Mucosa of gallbladder (tissue), 1 donor: ENCODE measurements at regions not wholly inside any gene's neighbourhood (a gene's known extent, or its start where the extent isn't known, plus 50 kb on each side); places are given as distances from the start of the nearest gene placed in this dataset.
"Not testable (repeated sequence)": the region's sequence is repeated elsewhere in the genome, so short reads cannot be mapped to it uniquely, and the experiment has no call there.

Experiments used
- DNase-seq: peaks from one replicate; pipeline ENCODE4 v3.0.0-alpha.2; 2020; ENCODE audit warnings: low spot score
- donor health status: DM: no; HTN: no; CAD: no.

DNA sequence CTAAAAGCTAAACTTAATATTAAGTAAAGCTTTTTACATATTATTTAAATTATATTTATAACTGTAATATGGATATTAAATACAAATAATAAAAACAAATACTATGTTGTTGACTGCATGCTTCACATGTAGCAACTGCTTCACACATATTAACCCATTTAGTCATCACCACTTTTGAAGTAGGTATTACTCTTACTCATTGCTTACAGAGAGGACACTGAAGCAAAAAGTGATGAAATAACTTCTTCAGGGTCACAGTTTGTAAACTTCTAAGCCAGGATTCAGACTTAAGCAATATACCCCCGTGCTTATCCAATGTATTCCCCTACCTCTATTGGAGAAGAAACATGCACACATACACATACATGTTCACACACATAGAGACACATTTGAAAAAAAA lies 166.6 kb downstream of the DKK2 start:
- DNase-seq, result no peak

DNA sequence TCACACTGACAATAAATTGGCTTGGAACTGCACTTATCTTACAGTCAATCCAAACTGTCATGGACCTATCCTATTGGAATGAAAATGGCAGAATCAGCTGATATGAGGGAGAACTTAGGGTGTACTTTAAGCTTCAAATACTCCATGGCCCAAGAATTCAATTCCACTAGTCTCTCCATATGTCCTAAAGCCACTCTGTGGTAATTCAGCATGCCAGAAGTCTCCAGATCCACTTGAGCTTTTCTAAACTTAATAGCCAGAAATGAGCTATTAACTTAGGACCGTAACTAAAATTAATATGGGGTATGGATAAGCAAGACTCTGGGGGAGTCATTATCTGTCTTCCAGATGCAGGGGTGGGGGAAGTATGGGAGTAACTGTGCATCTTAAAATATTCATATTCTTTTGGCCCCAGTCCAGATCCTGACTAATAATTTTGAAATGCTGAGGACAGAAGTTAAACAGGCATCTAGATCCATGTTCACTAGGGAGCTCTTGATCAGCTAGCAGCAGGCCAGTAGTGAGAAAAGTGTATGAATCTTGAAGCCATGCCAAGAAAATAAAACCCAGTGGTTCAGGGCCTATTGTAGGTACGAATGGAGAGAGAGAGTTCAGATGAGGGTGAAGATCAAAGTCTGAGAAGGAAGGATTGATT lies 167.6 kb downstream of the DKK2 start:
- no peak for DNase-seq

DNA sequence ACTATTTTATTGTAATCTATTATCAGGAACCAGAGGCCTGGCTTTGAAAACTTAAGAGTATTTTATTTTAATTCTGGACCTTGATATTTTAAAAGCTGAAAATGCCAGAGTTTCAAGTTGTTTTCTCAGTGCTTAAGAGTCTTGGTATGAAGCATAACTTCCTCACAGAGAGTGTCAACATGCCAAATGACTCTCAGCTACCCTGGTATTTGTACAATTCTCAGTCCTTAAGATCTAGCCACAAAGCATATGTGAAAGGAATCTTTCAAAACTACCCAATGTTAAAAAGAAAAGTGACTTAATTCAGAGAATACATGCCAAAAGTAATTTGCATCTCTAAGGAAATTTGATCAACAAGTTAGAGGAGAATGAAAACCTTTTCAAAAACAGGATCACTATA lies 171.9 kb downstream of the DKK2 start:
- no peak for DNase-seq

DNA sequence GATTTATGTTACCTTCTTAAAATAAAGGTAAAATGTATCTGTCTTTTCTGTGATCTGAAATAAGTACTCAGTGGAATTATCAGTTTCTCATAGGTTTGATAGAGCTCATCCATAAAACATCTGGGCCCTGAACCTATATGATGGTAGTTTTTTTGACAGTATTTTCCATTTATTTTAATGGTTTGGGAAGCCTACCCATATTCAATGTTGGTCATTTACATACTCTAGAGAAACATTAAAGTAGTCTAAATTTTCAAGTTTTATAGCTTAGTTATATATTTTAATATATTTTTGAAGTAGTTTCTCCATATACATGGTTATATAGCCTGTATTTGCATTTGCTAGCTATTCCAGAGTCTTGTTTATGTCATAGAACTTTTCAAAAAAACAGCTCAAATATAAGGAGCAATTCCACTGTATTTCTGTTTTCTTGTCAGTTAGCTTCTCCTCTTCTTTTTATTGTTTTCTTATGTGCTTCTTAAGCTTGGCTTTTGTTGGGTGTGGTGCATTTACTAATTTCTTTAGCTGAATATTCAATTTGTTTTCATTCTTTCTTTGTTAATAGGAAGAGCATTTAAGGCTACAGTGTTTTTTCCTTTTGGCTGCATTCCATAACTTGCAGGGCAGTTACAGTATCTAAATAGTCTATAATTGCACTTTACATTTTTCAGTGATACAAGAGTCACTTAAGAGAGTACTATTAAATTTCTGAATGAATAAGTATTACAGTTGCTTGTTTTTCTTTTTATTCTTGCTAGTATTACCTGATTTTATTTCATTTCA lies 181.4 kb downstream of the DKK2 start:
- no peak for DNase-seq

DNA sequence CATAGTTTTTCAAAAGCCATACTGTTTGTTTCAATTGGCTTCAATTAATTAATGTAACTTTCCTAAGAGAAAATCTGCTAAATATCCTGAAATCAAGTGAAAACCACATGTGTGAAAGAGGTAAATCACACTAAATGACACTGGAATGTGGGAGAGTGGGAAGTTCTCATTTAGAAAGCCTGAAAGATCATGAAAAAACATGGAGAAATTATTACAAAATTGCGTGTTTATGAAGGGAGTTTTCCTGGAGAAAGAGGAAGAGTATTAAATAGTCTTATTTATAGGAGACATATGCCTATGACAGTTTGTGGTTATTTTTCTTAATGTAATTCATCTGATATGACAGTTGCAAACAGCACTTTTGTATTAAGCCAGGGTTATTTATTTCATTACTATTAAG lies 183.7 kb downstream of the DKK2 start:
- DNase-seq, result no peak

DNA sequence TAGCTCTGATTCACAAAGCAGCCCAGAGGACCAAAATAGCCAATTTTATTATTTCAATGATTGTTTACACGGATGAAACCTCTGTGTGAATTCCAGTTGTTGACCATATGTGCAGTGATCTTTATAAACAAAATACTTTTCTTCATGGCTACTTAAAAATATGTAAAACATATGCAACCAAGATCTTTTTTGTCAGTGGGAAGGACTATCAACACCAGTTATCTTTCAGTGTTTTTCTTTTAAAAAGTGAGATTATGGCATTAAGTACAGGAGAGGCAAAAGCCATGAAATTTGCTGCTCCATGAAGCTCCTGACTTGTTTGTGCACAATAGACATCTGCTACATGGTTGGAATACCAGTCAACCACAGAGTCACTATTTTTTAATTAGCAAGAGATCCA lies 184.4 kb downstream of the DKK2 start:
- DNase-seq, result no peak

DNA sequence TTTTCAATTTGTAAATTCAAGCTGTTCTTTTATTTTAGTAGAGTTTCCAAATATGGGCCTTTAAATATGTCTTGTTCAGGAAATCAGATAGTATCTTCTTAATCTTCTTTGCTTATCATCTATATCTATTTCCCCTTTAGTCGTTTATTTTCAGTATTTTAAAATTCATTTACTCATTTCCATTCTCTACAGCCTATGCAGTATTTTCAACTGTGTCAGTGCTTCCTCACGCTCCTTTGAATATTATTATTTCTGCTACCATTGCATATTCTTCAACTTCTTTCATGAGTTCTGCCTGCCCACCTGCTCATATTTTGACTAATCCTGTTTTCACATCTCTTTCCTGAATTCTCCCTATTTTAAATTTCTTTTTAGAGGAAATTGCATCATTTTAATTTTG lies 185.4 kb downstream of the DKK2 start:
- DNase-seq, result no peak

DNA sequence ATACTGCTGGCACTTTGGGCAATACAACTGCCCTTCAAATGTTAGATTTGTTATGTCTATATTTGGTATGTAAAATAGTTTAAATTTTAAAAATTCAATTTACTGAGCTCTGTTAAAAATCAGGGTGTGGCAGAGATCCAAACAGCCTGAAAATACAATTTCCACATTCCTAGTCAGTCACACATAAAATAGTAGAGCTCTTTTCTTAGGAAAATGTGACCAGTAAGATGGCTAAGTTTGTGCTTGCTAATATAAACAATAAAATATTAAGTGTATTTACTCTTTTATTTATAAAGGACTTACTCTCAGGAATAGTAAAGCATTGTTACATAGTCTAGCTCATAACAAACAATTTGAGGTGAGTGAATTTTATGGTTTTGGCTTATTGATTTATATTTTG lies 200.2 kb downstream of the DKK2 start:
- DNase-seq, result no peak

DNA sequence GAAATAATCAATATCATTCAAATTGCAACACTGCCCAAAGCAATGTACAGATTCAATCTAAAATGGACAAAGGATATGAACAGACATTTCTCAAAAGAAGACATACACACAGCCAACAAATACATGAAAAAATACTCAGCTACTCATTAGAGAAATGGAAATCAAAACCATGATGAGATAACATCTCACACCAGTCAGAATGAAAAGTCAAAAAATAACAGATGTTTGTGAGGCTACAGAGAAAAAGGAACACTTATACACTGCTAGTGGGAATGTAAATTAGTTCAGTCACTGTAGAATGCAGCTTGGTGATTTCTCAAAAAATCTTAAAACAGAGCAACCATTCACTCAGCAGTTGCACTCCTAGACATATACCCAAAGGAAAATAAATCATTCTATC lies 205.2 kb downstream of the DKK2 start:
- DNase-seq, result no peak

DNA sequence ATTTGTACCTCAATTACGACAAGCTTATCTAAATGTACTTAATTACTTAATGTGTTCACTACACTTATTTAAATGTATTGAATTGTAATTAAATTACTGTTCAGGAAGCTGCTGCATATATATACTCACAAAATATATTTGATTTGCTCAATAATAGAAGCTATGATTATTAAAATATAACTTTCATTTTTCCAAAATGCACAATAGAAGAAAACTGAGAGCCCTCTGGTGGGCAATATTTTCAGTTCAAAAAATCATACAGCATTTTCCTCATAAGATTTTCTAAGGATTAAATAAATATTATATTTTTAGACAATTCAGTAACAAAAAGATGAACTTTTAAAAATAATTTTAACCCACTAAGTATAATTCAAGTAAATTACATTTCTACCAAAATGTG lies 217.3 kb downstream of the DKK2 start:
- DNase-seq, result no peak

DNA sequence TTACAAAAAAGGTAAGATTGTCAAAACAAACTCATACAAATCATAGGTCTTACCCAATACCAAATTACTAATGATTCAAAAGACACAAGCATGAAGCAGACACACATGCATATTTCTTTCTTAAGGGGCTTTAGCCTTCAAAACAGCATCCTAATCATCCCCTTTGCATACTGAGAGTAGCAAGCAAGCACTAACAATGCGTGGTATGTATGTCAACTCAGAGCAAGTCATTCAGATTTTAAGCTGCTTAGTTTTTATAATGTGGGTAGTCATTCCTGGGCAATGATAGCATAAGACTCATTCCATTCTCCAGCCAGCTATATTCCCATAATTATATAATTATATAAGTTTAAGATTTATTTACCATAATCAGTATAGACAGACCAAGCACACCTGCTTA lies 219.6 kb downstream of the DKK2 start:
- DNase-seq, result no peak

DNA sequence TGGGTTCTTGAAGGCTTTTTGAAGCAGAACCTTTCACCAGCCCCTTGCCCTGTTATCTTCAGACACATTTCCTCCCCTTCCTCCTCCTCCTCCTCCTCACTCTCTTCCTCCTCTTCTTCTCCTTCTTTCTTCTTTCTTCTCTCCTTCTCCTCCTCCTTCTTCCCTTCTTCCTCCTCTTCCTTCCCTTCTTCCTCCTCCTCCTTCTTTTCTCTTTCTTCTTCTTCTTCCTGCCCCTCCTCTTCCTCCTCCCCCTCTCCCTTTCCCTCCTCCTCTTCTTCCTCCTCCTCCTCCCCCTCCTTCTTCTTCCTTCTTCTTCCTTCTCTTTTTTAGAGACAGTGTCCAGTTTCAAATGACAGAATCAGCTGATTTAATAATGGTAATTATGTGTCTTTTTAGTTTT lies 226.0 kb downstream of the DKK2 start:
- DNase-seq, result no peak

DNA sequence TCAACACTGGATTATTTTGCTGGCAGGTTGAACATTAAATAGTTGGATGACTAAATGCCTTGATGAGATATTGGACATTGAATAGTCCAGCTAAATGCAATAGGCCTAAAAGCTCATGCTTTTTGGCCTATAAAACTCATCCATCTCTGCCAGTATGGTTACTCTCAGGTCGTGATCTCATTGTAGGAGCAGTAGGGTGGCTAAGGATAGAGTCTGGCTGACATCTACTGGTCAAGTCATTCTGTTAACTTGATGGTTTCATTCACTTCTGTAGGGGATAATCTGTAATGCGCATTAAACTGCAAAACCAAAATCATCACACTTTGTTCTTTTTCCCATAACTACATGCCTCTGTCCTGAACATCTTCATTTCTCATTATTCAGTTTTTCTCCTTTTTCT lies 227.0 kb downstream of the DKK2 start:
- no peak for DNase-seq

DNA sequence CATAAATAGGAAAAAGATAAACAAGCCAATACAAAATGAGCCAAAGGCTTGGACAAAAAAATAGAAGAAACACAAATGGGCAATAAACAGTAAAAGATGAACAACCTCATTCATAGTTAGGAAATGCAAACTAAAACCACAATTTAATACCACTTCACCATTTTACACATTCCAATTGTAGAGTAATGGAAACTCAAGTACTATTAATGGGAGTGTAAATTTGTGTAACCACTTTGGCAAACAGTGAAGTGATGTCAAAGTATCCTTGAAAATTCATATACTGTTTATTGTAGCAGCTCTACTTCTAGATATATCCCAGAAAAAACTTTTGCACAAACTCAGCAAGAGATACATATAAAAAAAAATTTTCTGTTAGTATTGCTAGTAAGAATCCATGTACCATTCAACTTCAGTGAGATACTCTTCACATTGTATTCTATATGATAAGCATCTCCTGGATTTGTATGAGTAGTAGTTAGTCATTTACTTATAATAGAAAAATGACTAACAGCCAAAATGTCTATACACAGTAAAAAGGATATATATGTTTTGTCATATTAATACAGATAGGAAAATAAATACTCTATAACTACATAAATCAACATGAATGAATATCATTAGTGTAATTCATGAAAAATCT lies 229.8 kb downstream of the DKK2 start:
- no peak for DNase-seq

DNA sequence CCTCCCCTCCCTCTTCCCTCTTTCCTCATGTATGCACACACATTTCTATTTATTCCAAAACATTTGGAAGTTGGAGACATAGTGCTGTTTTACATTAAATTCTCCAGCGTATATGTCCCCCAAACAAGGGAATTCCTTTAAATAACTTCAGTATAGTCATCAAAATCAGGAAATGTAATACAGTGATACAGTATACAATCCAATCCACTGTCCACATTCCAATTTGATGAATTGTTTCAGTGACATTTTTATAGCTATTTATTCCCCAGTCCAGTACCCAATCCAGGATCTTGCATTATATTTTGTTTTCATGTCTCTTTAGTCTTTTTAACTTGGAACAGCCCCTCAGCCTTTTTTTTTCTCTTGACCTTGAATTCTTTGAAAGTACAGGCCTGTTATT lies 233.0 kb downstream of the DKK2 start:
- no peak for DNase-seq

DNA sequence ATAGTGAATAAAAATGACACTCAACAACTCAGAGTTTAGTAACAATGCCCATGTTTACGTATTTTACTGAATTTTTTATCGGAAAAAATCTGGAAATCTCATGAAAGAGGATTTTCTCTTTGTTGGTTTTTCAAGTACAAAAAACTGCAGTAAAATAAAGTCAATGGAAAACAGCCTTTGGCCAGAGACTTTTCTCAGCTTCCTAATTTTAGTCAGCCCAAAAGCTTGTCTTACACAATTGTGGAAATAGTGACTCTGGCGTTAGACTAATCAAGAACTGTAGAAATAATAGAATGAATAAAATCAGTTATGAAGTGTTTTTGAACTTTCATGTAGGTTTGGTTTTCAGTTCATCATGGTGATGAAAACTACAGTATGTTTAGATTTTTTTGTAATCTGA lies 234.7 kb downstream of the DKK2 start:
- no peak for DNase-seq

DNA sequence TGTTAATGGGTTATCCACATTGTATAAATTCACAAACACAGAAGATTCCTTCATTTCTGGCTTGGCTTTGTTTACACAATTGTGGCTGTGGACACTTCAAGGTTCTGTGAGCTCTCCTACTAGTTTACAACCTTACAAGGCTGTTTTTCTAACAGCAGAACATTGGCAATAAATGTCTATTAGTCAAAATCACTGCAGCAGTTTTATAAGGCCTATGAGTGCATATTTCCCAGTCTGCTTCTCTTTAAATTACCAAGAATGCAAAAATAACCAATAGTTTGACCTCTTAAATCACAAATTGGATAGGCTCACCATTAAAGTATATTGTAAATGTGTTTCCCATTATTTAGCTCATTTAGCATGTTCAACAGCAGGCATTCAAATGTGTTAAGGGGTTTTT lies 239.2 kb downstream of the DKK2 start:
- DNase-seq, result no peak

DNA sequence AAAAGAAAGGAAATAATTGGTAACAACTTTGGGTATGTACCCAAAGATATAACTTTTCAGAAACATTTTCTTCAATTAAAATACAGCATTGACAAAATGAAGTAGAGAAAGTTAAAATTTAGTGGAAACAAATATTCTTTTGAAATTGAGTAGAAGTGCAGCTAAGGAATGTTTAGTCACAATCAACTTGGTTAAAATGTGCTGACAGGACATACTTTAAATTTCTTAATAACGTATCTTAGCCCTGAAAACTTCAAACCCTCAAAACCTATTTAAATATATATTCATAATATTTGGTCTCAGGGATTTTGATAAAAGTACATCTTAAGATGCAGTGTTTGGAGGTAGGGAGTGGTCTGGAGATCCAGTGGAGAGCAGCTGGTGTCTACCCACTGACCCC lies 240.8 kb downstream of the DKK2 start:
- DNase-seq, result no peak

DNA sequence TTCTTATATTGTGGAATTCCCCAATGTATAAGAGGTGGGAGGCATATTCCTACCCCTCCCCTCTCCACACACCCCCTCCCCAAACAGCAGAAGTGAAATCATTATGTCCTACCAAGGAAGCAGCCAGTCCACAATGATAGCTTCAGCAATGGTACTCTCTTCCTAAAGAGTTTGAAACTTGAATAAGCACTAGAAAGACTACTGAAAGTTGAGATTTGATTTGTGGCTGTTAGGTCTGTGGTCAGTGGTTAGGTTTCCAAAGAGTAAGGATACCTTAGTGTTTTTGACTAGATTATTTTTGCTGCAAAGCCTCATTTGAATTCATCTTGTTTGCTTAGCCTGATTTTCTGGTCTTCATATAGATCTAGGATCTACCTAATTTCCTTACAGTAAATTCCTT lies 242.2 kb downstream of the DKK2 start:
- DNase-seq, result no peak

DNA sequence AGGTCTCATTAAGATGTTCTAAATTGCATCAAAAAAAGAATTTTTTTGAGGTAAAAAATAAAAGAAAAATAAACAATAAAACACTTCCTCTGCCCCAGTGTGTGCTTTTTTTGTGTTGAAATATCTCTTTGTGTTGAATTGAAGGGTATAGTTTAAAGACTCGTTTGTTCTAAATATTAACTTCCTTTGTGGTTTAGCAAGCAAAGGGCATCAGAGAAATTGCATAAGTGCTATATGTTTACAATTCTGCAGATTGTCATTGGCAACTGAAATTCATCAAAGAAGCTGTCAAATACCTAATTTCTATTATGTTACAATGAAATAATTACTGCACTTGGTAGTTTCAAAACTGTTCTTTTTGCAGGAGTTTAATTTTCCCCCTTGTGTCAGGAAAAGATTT lies 260.5 kb downstream of the DKK2 start:
- DNase-seq, result no peak

DNA sequence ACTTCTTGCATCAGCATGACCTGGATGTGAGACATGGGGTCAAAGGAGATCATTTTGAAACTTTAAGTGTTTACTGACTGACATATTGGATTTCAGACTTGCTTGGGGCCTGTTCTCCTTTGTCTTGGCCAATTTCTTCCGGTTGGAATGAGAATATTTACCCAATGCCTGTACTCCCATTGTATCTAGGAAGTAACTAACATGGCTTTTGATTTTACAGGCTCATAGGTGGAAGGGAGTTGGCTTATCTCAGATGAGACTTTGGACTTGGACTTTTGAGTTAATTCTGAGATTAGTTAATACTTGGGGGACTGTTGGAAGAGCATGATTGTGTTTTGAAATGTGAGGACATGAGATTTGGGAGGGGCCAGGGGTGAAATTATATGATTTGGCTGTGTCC lies 262.1 kb downstream of the DKK2 start:
- not testable (repeated sequence) for DNase-seq

DNA sequence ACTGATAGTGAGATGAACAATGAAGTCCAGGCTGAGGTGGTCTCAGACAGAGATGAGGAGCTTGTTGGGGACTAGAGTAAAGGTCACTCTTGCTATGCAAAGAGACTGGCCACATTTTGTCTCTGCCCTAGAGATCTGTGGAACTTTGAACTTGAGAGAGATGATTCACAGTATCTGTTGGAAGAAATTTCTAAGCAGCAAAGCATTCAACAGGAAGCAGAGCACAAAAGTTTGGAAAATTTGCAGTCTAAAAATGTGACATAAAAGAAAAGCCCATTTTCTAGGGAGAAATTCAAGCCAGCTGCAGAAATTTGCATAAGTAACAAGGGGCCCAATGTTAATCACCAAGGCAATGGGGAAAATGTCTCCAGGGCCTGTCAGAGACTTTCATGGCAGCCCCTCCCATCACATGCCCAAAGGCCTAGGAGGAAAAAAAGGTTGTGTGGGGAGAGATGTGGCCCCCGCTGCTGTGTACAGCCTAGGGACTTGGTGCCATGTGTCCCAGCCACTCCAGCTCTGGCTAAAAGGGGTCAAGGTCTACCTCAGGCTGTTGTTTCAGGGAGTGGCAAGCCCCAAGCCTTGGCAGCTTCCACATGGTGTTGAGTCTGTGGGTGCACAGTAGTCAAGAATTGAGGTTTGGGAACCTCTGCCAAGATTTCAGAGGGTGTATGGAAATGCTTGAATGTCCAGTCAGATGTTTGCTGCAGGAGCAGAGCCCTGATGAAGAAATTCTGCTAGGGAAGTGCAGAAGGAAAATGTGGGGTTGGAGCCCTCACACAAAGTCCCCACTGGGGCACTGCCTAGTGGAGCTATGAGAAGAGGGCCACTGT lies 262.8 kb downstream of the DKK2 start:
- DNase-seq, result no peak
